Right atrium auricular region (tissue), 2 donors: ENCODE measurements at regions not wholly inside any gene's neighbourhood (a gene's known extent, or its start where the extent isn't known, plus 50 kb on each side); places are given as distances from the start of the nearest gene placed in this dataset.

Source experiments
- DNase-seq: peaks from one replicate; pipeline ENCODE4 v3.0.0-alpha.2; 2019; ENCODE audit warnings: low spot score
- H3K27ac ChIP-seq, 2 donors: fragments of 200-600 bp; sonication (generic); 1 replicate in 1 of 2; 2 replicates in 1 of 2; pipeline ENCODE4 v1.5.1; 2016 to 2019
- H3K27me3 ChIP-seq, 2 donors: fragments of 200-600 bp; sonication (generic); one replicate each; pipeline versions ENCODE4 v1.5.1 to v1.6.0; 2017 to 2019
- H3K36me3 ChIP-seq: fragments of 200-600 bp; sonication (generic); one replicate; pipeline ENCODE4 v1.5.1; 2016
- H3K4me1 ChIP-seq, 2 donors: fragments of 200-600 bp; sonication (generic); one replicate each; pipeline versions ENCODE4 v1.5.1 to v1.6.0; 2017 to 2019
- H3K4me3 ChIP-seq, 2 donors: fragments of 200-600 bp; sonication (generic); 1 replicate in 1 of 2; 2 replicates in 1 of 2; pipeline ENCODE4 v1.5.1; 2017 to 2019; ENCODE audit warnings: mild to moderate bottlenecking in 1 of 2, moderate library complexity in 1 of 2
- H3K9me3 ChIP-seq, 2 donors: fragments of 200-600 bp; sonication (generic); one replicate each; pipeline ENCODE4 v1.5.1; 2019
- TF ChIP-seq, protein P1 (sequence below), 2 donors: fragments of 200-600 bp; sonication (generic); IDR thresholded peaks; one replicate each; pipeline ENCODE4 v1.5.1; 2019; ENCODE audit warnings: antibody characterized with exemption in 2 of 2

- H3K4me1 ChIP-seq, result no peaks in the 10 kb centered on the region
- TF ChIP-seq, protein P1, sequence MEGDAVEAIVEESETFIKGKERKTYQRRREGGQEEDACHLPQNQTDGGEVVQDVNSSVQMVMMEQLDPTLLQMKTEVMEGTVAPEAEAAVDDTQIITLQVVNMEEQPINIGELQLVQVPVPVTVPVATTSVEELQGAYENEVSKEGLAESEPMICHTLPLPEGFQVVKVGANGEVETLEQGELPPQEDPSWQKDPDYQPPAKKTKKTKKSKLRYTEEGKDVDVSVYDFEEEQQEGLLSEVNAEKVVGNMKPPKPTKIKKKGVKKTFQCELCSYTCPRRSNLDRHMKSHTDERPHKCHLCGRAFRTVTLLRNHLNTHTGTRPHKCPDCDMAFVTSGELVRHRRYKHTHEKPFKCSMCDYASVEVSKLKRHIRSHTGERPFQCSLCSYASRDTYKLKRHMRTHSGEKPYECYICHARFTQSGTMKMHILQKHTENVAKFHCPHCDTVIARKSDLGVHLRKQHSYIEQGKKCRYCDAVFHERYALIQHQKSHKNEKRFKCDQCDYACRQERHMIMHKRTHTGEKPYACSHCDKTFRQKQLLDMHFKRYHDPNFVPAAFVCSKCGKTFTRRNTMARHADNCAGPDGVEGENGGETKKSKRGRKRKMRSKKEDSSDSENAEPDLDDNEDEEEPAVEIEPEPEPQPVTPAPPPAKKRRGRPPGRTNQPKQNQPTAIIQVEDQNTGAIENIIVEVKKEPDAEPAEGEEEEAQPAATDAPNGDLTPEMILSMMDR (IDR thresholded peaks at IDR 0.05), result no peak
- H3K4me3 ChIP-seq, result no peak overlapping the region
- H3K36me3 ChIP-seq, result no peaks in the 10 kb centered on the region
- no peak for DNase-seq
- no peak overlapping the region for H3K27ac ChIP-seq
- no peaks in the 10 kb centered on the region for H3K27me3 ChIP-seq
- no peaks in the 10 kb centered on the region for H3K9me3 ChIP-seq
These were observed 124.2 kb upstream of the PLAAT1 start for GRCh38 chr3:193116871-193117270.

DNA sequence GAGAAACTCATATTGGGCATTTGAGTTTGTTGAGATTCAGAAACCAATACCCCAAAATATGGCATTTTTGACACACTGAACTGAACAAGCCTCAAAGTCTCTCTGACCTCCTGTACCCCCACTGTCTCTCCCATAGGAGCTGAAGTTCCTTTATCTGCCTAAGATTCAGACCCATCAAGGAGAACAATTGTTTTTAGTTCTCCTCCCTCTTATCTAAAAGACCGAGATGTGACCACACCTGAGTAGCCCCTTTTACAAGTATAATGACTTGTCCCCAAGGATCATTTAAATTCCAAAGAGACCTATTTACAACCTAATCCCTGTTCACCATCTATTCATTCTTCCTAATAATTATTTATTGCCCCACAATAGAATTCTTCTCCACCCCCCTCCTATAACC, 122.1 kb upstream of the PLAAT1 start:
- no peak overlapping the region for H3K27ac ChIP-seq
- H3K36me3 ChIP-seq, result no peaks in the 10 kb centered on the region
- no peak for DNase-seq
- no peaks in the 10 kb centered on the region for H3K27me3 ChIP-seq
- TF ChIP-seq, protein P1 (IDR thresholded peaks at IDR 0.05), result no peak
- H3K4me1 ChIP-seq, result no peaks in the 10 kb centered on the region
- H3K9me3 ChIP-seq, result no peaks in the 10 kb centered on the region
- no peak overlapping the region for H3K4me3 ChIP-seq

DNA sequence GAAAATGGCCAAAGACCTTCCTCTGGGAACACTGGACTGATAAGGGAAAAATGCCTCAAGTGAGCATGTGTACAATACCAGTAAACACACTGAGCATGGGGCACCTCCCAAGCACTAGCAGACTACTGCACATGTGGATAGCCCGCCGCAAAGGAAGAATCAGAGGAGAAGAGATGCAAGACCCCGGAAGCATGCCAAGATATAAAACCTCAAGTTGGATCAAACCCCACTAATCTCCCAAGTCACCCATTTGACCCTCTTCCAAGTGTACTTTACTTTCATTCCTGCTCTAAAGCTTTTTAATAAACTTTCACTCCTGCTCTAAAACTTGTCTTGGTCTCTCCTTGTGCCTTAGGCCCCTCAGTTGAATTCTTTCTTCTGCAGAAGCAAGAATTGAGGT, 121.1 kb upstream of the PLAAT1 start:
- H3K4me1 ChIP-seq, result no peaks in the 10 kb centered on the region
- H3K4me3 ChIP-seq, result no peak overlapping the region
- H3K9me3 ChIP-seq, result no peaks in the 10 kb centered on the region
- TF ChIP-seq, protein P1 (IDR thresholded peaks at IDR 0.05), result no peak
- H3K36me3 ChIP-seq, result no peaks in the 10 kb centered on the region
- no peak for DNase-seq
- no peaks in the 10 kb centered on the region for H3K27me3 ChIP-seq
- H3K27ac ChIP-seq, result no peak overlapping the region

DNA sequence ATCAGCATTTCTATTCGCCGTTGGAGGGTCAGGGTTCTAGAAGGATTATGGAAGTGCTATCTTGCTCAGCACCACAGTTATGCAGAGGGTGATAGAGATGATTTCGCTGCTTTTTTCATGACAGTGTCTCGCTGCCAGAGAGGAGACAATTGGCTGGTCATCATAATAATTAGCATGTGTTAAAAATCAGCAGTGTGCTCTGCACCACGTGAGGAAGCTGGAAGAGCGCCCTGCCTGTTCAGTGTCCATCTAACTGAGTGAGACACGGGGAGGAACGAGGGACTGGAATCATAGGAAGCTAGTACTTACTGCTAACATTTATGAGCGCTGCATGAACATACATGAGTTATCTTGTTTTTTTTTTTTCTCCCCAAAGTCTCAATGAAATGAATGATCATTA, 116.2 kb upstream of the PLAAT1 start:
- TF ChIP-seq, protein P1 (IDR thresholded peaks at IDR 0.05), result no peak

DNA sequence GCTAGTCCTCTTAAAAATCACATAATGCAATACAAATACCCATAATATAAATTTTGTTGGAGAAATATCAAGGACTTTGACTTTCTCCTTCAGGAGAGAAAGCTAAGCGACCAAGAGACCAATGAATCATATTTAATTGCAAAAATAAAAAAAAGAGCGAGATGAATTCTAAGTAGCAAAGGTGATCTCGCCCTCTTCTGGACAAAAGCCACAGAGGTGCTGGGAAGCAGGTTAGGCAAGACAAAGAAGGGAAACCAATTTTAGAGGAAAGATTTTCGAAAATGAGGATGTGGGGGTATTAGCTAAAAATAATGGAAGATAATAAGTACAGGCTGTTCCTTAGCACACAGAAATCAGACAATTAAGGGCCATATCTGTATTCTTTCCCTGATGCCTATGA, 111.4 kb upstream of the PLAAT1 start:
- no peaks in the 10 kb centered on the region for H3K27me3 ChIP-seq
- H3K4me1 ChIP-seq, result no peaks in the 10 kb centered on the region
- H3K27ac ChIP-seq, result no peak overlapping the region
- no peaks in the 10 kb centered on the region for H3K36me3 ChIP-seq
- H3K9me3 ChIP-seq, result no peaks in the 10 kb centered on the region
- no peak overlapping the region for H3K4me3 ChIP-seq
- DNase-seq, result no peak
- TF ChIP-seq, protein P1 (IDR thresholded peaks at IDR 0.05), result no peak

More for the DNA sequence above, 116.2 kb upstream of the PLAAT1 start:
- no peak overlapping the region for H3K27ac ChIP-seq
- H3K36me3 ChIP-seq, result no peaks in the 10 kb centered on the region
- H3K4me1 ChIP-seq, result no peaks in the 10 kb centered on the region
- no peaks in the 10 kb centered on the region for H3K9me3 ChIP-seq
- no peak overlapping the region for H3K4me3 ChIP-seq
- no peak for DNase-seq
- no peaks in the 10 kb centered on the region for H3K27me3 ChIP-seq

GRCh38 chr3:193130576-193130975, 110.4 kb upstream of the PLAAT1 start:
- H3K9me3 ChIP-seq, result no peaks in the 10 kb centered on the region
- H3K4me3 ChIP-seq, result no peak overlapping the region
- DNase-seq, result no peak
- no peaks in the 10 kb centered on the region for H3K4me1 ChIP-seq
- TF ChIP-seq, protein P1 (IDR thresholded peaks at IDR 0.05), result no peak
- H3K27me3 ChIP-seq, result no peaks in the 10 kb centered on the region
- no peaks in the 10 kb centered on the region for H3K36me3 ChIP-seq
- no peak overlapping the region for H3K27ac ChIP-seq
